ENCODE measurements at regions not wholly inside any gene's neighbourhood (a gene's known extent, or its start where the extent isn't known, plus 50 kb on each side); places are given as distances from the start of the nearest gene placed in this dataset.
"Not testable (repeated sequence)": the region's sequence is repeated elsewhere in the genome, so short reads cannot be mapped to it uniquely, and the experiment has no call there.

- H3K27ac ChIP-seq = no peak overlapping the region
- no peaks in the 10 kb centered on the region for H3K4me1 ChIP-seq (ENCODE audit: low read depth, poor library complexity, severe bottlenecking)
- H3K36me3 ChIP-seq (ENCODE audit: insufficient read depth) = no peaks in the 10 kb centered on the region
- no peak overlapping the region for H3K9ac ChIP-seq
- H2AFZ ChIP-seq (ENCODE audit: low read depth) = no peak overlapping the region
- no peaks in the 10 kb centered on the region for H3K79me2 ChIP-seq (ENCODE audit: insufficient read depth, low read depth)
- H4K20me1 ChIP-seq (ENCODE audit: insufficient read depth) = no peaks in the 10 kb centered on the region
- no peak overlapping the region for H3K4me3 ChIP-seq (IDR thresholded peaks at IDR 0.05; ENCODE audit: insufficient read depth, low read depth, low read length)
- TF ChIP-seq, protein P1, sequence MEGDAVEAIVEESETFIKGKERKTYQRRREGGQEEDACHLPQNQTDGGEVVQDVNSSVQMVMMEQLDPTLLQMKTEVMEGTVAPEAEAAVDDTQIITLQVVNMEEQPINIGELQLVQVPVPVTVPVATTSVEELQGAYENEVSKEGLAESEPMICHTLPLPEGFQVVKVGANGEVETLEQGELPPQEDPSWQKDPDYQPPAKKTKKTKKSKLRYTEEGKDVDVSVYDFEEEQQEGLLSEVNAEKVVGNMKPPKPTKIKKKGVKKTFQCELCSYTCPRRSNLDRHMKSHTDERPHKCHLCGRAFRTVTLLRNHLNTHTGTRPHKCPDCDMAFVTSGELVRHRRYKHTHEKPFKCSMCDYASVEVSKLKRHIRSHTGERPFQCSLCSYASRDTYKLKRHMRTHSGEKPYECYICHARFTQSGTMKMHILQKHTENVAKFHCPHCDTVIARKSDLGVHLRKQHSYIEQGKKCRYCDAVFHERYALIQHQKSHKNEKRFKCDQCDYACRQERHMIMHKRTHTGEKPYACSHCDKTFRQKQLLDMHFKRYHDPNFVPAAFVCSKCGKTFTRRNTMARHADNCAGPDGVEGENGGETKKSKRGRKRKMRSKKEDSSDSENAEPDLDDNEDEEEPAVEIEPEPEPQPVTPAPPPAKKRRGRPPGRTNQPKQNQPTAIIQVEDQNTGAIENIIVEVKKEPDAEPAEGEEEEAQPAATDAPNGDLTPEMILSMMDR (conservative IDR thresholded peaks at IDR 0.05; ENCODE audit: low read depth, low read length) = no peak
- no peaks in the 10 kb centered on the region for H3K27me3 ChIP-seq (ENCODE audit: insufficient read depth, low read depth)
- H3K4me2 ChIP-seq = no peak overlapping the region
Measured at GRCh38 chr4:44978020-44978419, 251.7 kb upstream of the GNPDA2 start.

DNA sequence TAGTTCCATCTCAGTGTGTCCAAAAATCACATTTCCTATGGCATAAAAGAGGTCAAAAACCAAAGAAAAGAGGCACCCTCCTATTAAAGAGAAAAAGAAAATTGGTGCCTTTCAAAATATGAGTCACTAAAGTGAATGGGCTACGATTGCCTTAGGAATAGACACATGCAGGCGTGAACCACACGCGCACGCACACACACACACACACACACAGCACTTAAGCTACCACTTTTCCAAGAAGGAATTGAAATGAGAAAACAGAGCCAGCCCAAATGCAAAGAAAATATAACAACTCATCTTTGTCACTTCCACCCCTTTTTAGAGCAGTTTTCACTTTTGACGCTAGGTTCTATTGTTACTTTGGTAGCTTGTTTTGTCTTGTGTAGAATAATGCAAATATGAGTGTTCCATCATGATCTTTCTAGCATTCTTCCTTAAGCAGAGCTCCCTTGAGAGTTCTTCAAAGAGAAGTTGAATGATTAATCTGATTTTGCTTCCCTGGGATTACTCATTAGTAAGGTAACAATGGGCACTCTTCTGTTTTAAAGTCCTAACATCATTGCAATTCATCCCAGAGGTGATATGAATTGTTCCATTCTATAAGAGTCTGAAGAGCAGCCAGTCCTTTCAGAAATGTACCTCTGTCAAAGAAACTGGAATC lies 239.2 kb upstream of the GNPDA2 start:
- no peak overlapping the region for H3K9ac ChIP-seq
- H4K20me1 ChIP-seq (ENCODE audit: insufficient read depth) = no peaks in the 10 kb centered on the region
- no peaks in the 10 kb centered on the region for H3K4me1 ChIP-seq (ENCODE audit: low read depth, poor library complexity, severe bottlenecking)
- H3K4me2 ChIP-seq = no peak overlapping the region
- H3K27ac ChIP-seq = no peak overlapping the region
- no peaks in the 10 kb centered on the region for H3K36me3 ChIP-seq (ENCODE audit: insufficient read depth)
- H3K4me3 ChIP-seq (IDR thresholded peaks at IDR 0.05; ENCODE audit: insufficient read depth, low read depth, low read length) = no peak overlapping the region
- H3K27me3 ChIP-seq (ENCODE audit: insufficient read depth, low read depth) = no peaks in the 10 kb centered on the region
- H3K79me2 ChIP-seq (ENCODE audit: insufficient read depth, low read depth) = no peaks in the 10 kb centered on the region
- H2AFZ ChIP-seq (ENCODE audit: low read depth) = no peak overlapping the region
- TF ChIP-seq, protein P1 (conservative IDR thresholded peaks at IDR 0.05; ENCODE audit: low read depth, low read length) = no peak

DNA sequence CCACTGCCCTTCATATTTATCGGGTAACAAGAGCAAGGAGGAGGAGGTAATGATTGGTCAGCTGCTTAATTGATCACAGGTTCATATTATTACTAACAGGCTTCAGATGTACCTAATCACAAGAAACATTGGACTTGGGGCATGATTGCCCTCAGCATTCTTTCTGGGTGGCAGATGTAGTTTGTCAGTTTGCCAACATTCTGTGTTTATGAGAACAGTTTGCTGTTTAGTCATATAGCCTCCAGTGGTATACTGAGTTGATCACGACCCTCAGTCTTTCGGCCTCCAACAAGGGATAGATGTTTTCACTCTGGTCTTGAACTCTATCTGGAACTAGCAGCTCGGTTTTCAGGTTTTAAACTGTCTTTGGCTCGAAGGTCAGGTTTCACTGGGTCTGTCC lies 237.7 kb upstream of the GNPDA2 start:
- not testable (repeated sequence) for H4K20me1 ChIP-seq (ENCODE audit: insufficient read depth); H3K9ac ChIP-seq; H3K4me1 ChIP-seq (ENCODE audit: low read depth, poor library complexity, severe bottlenecking); H3K4me2 ChIP-seq; H3K79me2 ChIP-seq (ENCODE audit: insufficient read depth, low read depth); H3K27me3 ChIP-seq (ENCODE audit: insufficient read depth, low read depth); H2AFZ ChIP-seq (ENCODE audit: low read depth); H3K27ac ChIP-seq; H3K36me3 ChIP-seq (ENCODE audit: insufficient read depth); H3K4me3 ChIP-seq (IDR thresholded peaks at IDR 0.05; ENCODE audit: insufficient read depth, low read depth, low read length)

GRCh38 chr4:44961001-44961755 lies 234.8 kb upstream of the GNPDA2 start:
- no peaks in the 10 kb centered on the region for H3K36me3 ChIP-seq (ENCODE audit: insufficient read depth)
- no peak overlapping the region for H3K4me3 ChIP-seq (IDR thresholded peaks at IDR 0.05; ENCODE audit: insufficient read depth, low read depth, low read length)
- H3K4me2 ChIP-seq = no peak overlapping the region
- no peak overlapping the region for H2AFZ ChIP-seq (ENCODE audit: low read depth)
- no peaks in the 10 kb centered on the region for H4K20me1 ChIP-seq (ENCODE audit: insufficient read depth)
- H3K4me1 ChIP-seq (ENCODE audit: low read depth, poor library complexity, severe bottlenecking) = no peaks in the 10 kb centered on the region
- H3K79me2 ChIP-seq (ENCODE audit: insufficient read depth, low read depth) = no peaks in the 10 kb centered on the region
- no peaks in the 10 kb centered on the region for H3K27me3 ChIP-seq (ENCODE audit: insufficient read depth, low read depth)
- TF ChIP-seq, protein P1 (conservative IDR thresholded peaks at IDR 0.05; ENCODE audit: low read depth, low read length) = no peak
- no peak overlapping the region for H3K9ac ChIP-seq
- no peak overlapping the region for H3K27ac ChIP-seq

DNA sequence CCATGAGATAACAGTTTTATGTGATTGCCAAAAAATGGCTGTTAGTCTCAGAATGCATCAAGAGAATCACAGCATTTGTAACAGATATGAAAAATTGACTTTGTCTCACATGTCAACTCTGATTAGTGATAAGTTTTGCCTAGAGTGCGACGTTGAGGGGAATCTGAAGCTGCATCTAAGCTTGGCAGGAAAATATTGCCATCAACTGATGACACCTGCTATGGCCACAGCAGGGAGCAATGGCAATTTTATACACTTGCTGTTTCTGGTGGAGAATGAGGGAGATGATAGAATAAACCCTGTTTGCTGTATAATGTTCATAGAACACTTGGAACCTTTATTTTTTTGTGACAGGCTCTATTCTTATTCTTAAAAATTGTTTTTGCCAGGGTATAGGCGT lies 205.4 kb upstream of the GNPDA2 start:
- Histone ChIP-seq H3K4me1 (ENCODE audit: low read depth, poor library complexity, severe bottlenecking) (no peaks in the 10 kb centered on the region), H3K79me2 (ENCODE audit: insufficient read depth, low read depth) (no peaks in the 10 kb centered on the region), H3K4me3 (IDR thresholded peaks at IDR 0.05; ENCODE audit: insufficient read depth, low read depth, low read length) (no peak overlapping the region), H3K4me2 (no peak overlapping the region), H3K36me3 (ENCODE audit: insufficient read depth) (no peaks in the 10 kb centered on the region), H4K20me1 (ENCODE audit: insufficient read depth) (no peaks in the 10 kb centered on the region), H3K27me3 (ENCODE audit: insufficient read depth, low read depth) (no peaks in the 10 kb centered on the region), H3K9ac (no peak overlapping the region), H3K27ac (no peak overlapping the region), H2AFZ (ENCODE audit: low read depth) (no peak overlapping the region)
- TF ChIP-seq, protein P1 (conservative IDR thresholded peaks at IDR 0.05; ENCODE audit: low read depth, low read length) = no peak

Measured in KMS-11 (cell line).